OCI-LY7 (cell line): ENCODE measurements at regions not wholly inside any gene's neighbourhood (a gene's known extent, or its start where the extent isn't known, plus 50 kb on each side); places are given as distances from the start of the nearest gene placed in this dataset.

Source experiments
- EZH2phosphoT487 ChIP-seq: fragments of 200-600 bp; sonication (generic); IDR thresholded peaks from 2 replicates; pipeline ENCODE4 v1.6.1; 2018; ENCODE audit warnings: low read depth, borderline replicate concordance, mild to moderate bottlenecking, mixed run types, antibody characterized with exemption, low read length, moderate library complexity, mixed read lengths
- TF ChIP-seq, protein P1 (sequence below): fragments of 200-600 bp; sonication (generic); conservative IDR thresholded peaks from 2 replicates; pipeline ENCODE4 v1.5.1; 2014; ENCODE audit warnings: mild to moderate bottlenecking, antibody characterized with exemption, low read length, moderate library complexity, mixed read lengths

GRCh38 chrX:142688256-142688655, 337.5 kb upstream of the SPANXN4 start:
- TF ChIP-seq, protein P1, sequence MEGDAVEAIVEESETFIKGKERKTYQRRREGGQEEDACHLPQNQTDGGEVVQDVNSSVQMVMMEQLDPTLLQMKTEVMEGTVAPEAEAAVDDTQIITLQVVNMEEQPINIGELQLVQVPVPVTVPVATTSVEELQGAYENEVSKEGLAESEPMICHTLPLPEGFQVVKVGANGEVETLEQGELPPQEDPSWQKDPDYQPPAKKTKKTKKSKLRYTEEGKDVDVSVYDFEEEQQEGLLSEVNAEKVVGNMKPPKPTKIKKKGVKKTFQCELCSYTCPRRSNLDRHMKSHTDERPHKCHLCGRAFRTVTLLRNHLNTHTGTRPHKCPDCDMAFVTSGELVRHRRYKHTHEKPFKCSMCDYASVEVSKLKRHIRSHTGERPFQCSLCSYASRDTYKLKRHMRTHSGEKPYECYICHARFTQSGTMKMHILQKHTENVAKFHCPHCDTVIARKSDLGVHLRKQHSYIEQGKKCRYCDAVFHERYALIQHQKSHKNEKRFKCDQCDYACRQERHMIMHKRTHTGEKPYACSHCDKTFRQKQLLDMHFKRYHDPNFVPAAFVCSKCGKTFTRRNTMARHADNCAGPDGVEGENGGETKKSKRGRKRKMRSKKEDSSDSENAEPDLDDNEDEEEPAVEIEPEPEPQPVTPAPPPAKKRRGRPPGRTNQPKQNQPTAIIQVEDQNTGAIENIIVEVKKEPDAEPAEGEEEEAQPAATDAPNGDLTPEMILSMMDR: no peak
- no peak for TF ChIP-seq EZH2phosphoT487
